ENCODE measurements at regions not wholly inside any gene's neighbourhood (a gene's known extent, or its start where the extent isn't known, plus 50 kb on each side); places are given as distances from the start of the nearest gene placed in this dataset.

DNA sequence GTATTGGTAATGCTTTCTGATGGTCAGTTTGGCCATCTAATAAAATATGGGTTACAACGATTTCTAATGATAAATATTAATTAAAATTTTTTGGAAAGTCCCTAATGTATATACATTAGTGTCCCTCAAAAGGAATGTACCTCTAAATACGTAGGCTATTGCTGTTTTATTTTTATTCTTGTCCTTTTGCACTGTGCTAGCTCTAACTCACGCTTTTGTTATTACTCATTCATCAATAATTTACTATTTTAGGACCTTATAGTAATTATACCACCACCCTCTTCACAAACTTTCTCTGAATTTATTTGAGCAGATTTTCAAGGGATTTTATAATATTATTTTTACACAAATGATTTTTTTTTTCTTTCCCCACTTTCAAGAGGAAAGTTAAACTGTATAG is 795.9 kb upstream of the PCDH9 start:
- CTCF ChIA-PET: interaction anchor here (1.3 to 1.8 kb wide), 2 partner anchors 11 to 13 kb away, joined by 3 to 7 read pairs; no protein-coding TSS in a partner anchor
- POLR2A ChIA-PET: no interaction called here
- no peak for DNase-seq (ENCODE audit: extremely low spot score)
- no peak for TF ChIP-seq CTCF (IDR thresholded peaks at IDR 0.05; ENCODE audit: control extremely low read depth, extremely low read depth, low read depth, missing control alignments)

- ChIA-PET POLR2A (no interaction called here), CTCF (interaction anchor here (1.3 to 1.8 kb wide), 2 partner anchors 11 to 14 kb away, joined by 3 to 7 read pairs; no protein-coding TSS in a partner anchor)
- no peak for DNase-seq (ENCODE audit: extremely low spot score)
- TF ChIP-seq CTCF (IDR thresholded peaks at IDR 0.05; ENCODE audit: control extremely low read depth, extremely low read depth, low read depth, missing control alignments): no peak
Measured at GRCh38 chr13:68025604-68026003, 795.5 kb upstream of the PCDH9 start.

DNA sequence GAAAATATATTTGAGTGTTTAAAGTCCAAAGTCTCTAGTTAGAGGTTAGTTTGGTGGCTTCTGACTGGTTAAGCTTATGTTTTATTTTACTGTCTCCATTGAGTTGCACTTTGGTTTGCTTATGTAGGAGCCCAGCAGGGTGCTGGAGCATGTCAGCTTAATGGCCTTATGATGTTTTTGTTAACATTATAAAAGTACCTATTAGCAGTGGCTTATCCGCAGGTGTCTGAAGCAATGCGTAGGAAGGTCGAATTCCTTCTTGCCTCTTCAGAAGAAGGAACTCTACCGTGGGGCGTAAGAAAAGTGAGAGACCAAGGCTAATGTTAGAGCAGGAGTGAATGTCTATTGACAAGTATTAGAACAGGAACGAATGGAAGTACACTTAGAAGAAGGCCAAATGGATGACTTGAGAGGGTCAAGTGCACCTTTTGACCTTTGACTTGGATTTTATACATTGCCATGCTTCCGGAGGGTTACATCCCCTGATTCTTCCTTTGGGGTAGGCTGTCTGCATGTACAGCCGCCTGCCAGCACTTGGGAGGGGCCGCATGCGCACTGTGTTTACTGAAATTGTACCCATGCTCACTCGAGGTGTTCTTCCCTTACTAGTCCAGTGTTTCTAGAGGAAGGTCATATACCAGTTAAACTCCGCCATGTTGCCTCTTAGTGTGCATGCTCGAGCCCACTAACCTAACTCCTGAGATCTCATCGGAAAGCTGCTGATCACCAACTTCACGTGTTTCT is 793.9 kb upstream of the PCDH9 start:
- POLR2A ChIA-PET: no interaction called here
- no peak for TF ChIP-seq CTCF (IDR thresholded peaks at IDR 0.05; ENCODE audit: control extremely low read depth, extremely low read depth, low read depth, missing control alignments)
- DNase-seq (ENCODE audit: extremely low spot score): no peak
- CTCF ChIA-PET: interaction anchor here (0.8 to 1.8 kb wide), 2 partner anchors 9 to 15 kb away, joined by 3 to 7 read pairs; no protein-coding TSS in a partner anchor

DNA sequence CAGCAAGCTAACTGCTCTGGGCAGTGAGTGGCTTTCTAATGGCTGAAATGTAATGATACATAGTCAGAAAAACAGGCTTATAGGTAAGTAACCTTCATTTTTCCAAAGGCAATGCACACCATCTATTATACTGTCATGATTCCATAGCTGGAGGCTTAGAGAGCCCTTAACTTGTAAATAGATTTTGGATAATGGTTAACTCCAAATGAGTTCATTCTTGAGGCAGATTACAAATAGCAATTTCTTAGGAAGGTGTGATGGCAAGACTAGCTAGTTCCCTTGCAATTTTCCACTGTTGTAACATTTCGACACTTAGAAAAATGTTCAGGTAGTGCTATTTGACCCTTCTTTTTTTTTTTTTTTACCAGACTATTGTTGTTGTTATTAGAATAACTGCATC is 789.8 kb upstream of the PCDH9 start:
- ChIA-PET POLR2A (no interaction called here), CTCF (no interaction called here)
- TF ChIP-seq CTCF (IDR thresholded peaks at IDR 0.05; ENCODE audit: control extremely low read depth, extremely low read depth, low read depth, missing control alignments): no peak
- no peak for DNase-seq (ENCODE audit: extremely low spot score)

DNA sequence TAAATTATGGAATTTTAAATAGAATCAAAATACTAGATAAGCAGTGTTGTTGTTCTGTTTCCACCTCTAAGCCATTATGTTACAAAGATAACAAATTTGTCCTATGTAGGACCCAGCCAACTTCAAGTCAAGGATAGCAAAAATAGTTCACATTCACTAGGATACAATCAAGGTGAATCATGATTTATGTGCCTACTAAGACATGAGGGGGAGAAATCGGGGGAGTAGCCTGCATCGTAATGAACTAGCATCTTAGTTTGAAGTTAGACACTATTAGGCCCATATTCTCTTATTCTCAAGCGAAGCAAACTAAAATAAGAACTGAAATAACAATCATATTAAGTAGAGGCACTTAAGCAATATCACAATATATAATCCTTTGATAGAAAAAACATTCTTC is 779.4 kb upstream of the PCDH9 start:
- DNase-seq (ENCODE audit: extremely low spot score): no peak
- POLR2A ChIA-PET: no interaction called here
- no peak for TF ChIP-seq CTCF (IDR thresholded peaks at IDR 0.05; ENCODE audit: control extremely low read depth, extremely low read depth, low read depth, missing control alignments)
- CTCF ChIA-PET: no interaction called here

GRCh38 chr13:68007576-68007975 is 777.4 kb upstream of the PCDH9 start:
- TF ChIP-seq CTCF (IDR thresholded peaks at IDR 0.05; ENCODE audit: control extremely low read depth, extremely low read depth, low read depth, missing control alignments): no peak

More at GRCh38 chr13:68007576-68007975, 777.4 kb upstream of the PCDH9 start:
- DNase-seq (ENCODE audit: extremely low spot score): no peak
- ChIA-PET POLR2A (no interaction called here), CTCF (no interaction called here)

Data from GM10248 (cell line).